Panc1 (cell line): ENCODE measurements at regions not wholly inside any gene's neighbourhood (a gene's known extent, or its start where the extent isn't known, plus 50 kb on each side); places are given as distances from the start of the nearest gene placed in this dataset.

ENCODE experiments used
- ATAC-seq: fragments of 200-7000 bp; cut with Tn5 transposase; 2 replicates; pipeline ENCODE4 v1.9.1; 2020; ENCODE audit warnings: mild to moderate bottlenecking, moderate library complexity
- BruUV-seq: library from RNA; stranded (reverse); fragments of 400-500 nt; replicated peaks from 2 replicates; lab custom pipeline; 2021; lab: Mats Ljungman, UMichigan
- CTCF ChIA-PET: fragments of 300-600 bp; sonication (Branson Sonifier 250); formaldehyde crosslinking; loops from one replicate; lab custom pipeline; 2022; ENCODE audit warnings: antibody characterized with exemption; lab: Charles Lee
- POLR2A ChIA-PET: fragments of 300-600 bp; sonication (Branson Sonifier 250); formaldehyde crosslinking; loops from one replicate; lab custom pipeline; 2022; ENCODE audit warnings: antibody characterized with exemption; lab: Charles Lee
- DNase-seq: peaks from one replicate; pipeline ENCODE4 v3.0.0-alpha.2; 2010; ENCODE audit warnings: low read depth, low spot score
- H3K27ac ChIP-seq: 2 replicates; pipeline ENCODE4 v1.5.1; 2011; ENCODE audit warnings: mild to moderate bottlenecking, low read length, inconsistent platforms
- H3K27me3 ChIP-seq: fragments of 200-500 bp; sonication (Bioruptor generic); 2 replicates; pipeline ENCODE4 v1.6.0; 2014; ENCODE audit warnings: low read length, inconsistent platforms; ENCODE audit not compliant: control insufficient read depth, insufficient read depth
- H3K36me3 ChIP-seq: fragments of 200-500 bp; sonication (Bioruptor generic); 2 replicates; pipeline ENCODE4 v1.5.1; 2014; ENCODE audit warnings: inconsistent platforms, mild to moderate bottlenecking, low read length, moderate library complexity; ENCODE audit not compliant: control insufficient read depth, insufficient read depth
- H3K4me1 ChIP-seq: 2 replicates; pipeline ENCODE4 v1.5.1; 2011; ENCODE audit warnings: inconsistent platforms, mild to moderate bottlenecking, low read length, moderate library complexity; ENCODE audit not compliant: control insufficient read depth, insufficient read depth
- H3K4me3 ChIP-seq, 2 experiments: 2 replicates each; pipeline ENCODE4 v1.5.1; 2011 to 2012; ENCODE audit warnings: low read depth in 2 of 2, low read length in 2 of 2, mild to moderate bottlenecking in 2 of 2, inconsistent platforms in 1 of 2, moderate library complexity in 1 of 2
- H3K9me3 ChIP-seq: fragments of 200-500 bp; sonication (Bioruptor generic); 2 replicates; pipeline ENCODE4 v1.5.1; 2014; ENCODE audit warnings: low read depth, mild to moderate bottlenecking, inconsistent platforms, low read length, moderate library complexity; ENCODE audit not compliant: control insufficient read depth, insufficient read depth
- CTCF ChIP-seq: fragments of 450-650 bp; IDR thresholded peaks from 2 replicates; pipeline ENCODE4 v1.5.1; 2017; ENCODE audit warnings: mild to moderate bottlenecking
- POLR2AphosphoS5 ChIP-seq: IDR thresholded peaks from 2 replicates; pipeline ENCODE4 v1.6.1; 2012; ENCODE audit warnings: mild to moderate bottlenecking, low read depth, low read length, moderate library complexity
- SIN3A ChIP-seq: IDR thresholded peaks from 2 replicates; pipeline ENCODE4 v1.6.1; 2012; ENCODE audit warnings: low read depth, mild to moderate bottlenecking, low read length, moderate library complexity, borderline replicate concordance; ENCODE audit not compliant: insufficient read depth
- TCF7L2 ChIP-seq: IDR thresholded peaks from 2 replicates; pipeline ENCODE4 v1.6.1; 2011; ENCODE audit warnings: mild to moderate bottlenecking, low read depth, low read length, inconsistent platforms
- in situ Hi-C: cut with HindIII; loops from 2 replicates; pipeline ENCODE4 v1.10.0; 2016; ENCODE audit warnings: low sequenced_read_pairs, low pct_unique_long_range_greater_than_20kb
- intact Hi-C: fragments of 100-400 bp; cut with micrococcal nuclease; formaldehyde crosslinking; loops from one replicate; pipeline ENCODE4 v1.10.0; 2022; ENCODE audit not compliant: unreplicated experiment
- TF ChIP-seq, protein P1 (sequence below), 2 experiments: IDR thresholded peaks; 2 replicates each; pipeline ENCODE4 v1.6.1; 2011 to 2012; ENCODE audit warnings: low read depth in 2 of 2, control low read depth in 1 of 2, low read length in 1 of 2, mild to moderate bottlenecking in 1 of 2, moderate library complexity in 1 of 2; ENCODE audit not compliant: insufficient read depth in 1 of 2

- H3K36me3 ChIP-seq = no peaks in the 10 kb centered on the region
- H3K4me1 ChIP-seq = no peaks in the 10 kb centered on the region
- BruUV-seq = no TSS peak
- H3K9me3 ChIP-seq = no peaks in the 10 kb centered on the region
- ATAC-seq (no peak), DNase-seq (no peak)
- intact Hi-C loops = no loop called here
- in situ Hi-C loops = no loop called here
- H3K4me3 ChIP-seq = no peak overlapping the region
- H3K27ac ChIP-seq = no peak overlapping the region
- TF ChIP-seq TCF7L2 (no peak), CTCF (no peak), SIN3A (no peak), POLR2AphosphoS5 (no peak)
- TF ChIP-seq, protein P1, sequence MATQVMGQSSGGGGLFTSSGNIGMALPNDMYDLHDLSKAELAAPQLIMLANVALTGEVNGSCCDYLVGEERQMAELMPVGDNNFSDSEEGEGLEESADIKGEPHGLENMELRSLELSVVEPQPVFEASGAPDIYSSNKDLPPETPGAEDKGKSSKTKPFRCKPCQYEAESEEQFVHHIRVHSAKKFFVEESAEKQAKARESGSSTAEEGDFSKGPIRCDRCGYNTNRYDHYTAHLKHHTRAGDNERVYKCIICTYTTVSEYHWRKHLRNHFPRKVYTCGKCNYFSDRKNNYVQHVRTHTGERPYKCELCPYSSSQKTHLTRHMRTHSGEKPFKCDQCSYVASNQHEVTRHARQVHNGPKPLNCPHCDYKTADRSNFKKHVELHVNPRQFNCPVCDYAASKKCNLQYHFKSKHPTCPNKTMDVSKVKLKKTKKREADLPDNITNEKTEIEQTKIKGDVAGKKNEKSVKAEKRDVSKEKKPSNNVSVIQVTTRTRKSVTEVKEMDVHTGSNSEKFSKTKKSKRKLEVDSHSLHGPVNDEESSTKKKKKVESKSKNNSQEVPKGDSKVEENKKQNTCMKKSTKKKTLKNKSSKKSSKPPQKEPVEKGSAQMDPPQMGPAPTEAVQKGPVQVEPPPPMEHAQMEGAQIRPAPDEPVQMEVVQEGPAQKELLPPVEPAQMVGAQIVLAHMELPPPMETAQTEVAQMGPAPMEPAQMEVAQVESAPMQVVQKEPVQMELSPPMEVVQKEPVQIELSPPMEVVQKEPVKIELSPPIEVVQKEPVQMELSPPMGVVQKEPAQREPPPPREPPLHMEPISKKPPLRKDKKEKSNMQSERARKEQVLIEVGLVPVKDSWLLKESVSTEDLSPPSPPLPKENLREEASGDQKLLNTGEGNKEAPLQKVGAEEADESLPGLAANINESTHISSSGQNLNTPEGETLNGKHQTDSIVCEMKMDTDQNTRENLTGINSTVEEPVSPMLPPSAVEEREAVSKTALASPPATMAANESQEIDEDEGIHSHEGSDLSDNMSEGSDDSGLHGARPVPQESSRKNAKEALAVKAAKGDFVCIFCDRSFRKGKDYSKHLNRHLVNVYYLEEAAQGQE (IDR thresholded peaks at IDR 0.05; ENCODE audit: insufficient read depth in 1 of 2, low read depth in 2 of 2, low read length in 1 of 2) = no peak
- CTCF ChIA-PET = no interaction called here
- POLR2A ChIA-PET = no interaction called here
- H3K27me3 ChIP-seq = no peaks in the 10 kb centered on the region
These were observed 283.5 kb upstream of the ACTRT1 start for GRCh38 chrX:128335671-128336070.

DNA sequence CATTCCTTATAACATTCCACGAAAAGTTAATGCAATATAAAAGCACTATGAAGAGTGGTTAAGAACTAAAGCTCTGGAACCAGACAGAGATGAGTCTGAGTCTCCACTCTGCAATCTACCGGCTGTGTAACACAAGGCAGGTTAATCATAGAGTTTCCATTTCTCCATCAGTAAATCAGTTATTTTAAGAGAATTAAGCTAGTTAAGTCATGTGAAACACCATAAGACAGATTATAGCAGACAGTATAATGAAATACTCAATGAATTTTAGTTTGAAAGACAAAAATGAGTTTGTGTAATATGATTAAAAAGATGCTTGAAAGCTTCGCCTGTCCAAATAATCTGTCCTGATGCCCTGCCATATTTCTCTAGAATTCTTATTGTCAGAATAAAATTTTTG is 282.6 kb upstream of the ACTRT1 start:
- Histone ChIP-seq H3K4me1 (no peaks in the 10 kb centered on the region), H3K27me3 (no peaks in the 10 kb centered on the region), H3K36me3 (no peaks in the 10 kb centered on the region), H3K9me3 (no peaks in the 10 kb centered on the region), H3K4me3 (no peak overlapping the region), H3K27ac (no peak overlapping the region)
- intact Hi-C loops (no loop called here), in situ Hi-C loops (no loop called here)
- BruUV-seq = no TSS peak
- POLR2A ChIA-PET = no interaction called here
- DNase-seq (no peak), ATAC-seq (no peak)
- TF ChIP-seq CTCF = no peak
- no peak for TF ChIP-seq TCF7L2
- TF ChIP-seq POLR2AphosphoS5 = no peak
- no peak for TF ChIP-seq SIN3A
- TF ChIP-seq, protein P1 (IDR thresholded peaks at IDR 0.05; ENCODE audit: insufficient read depth in 1 of 2, low read depth in 2 of 2, low read length in 1 of 2) = no peak
- CTCF ChIA-PET = no interaction called here
